Suppressor macrophage treated with lipopolysaccharide for 1 hour (primary cell): ENCODE measurements at regions not wholly inside any gene's neighbourhood (a gene's known extent, or its start where the extent isn't known, plus 50 kb on each side); places are given as distances from the start of the nearest gene placed in this dataset.

Experiments
- DNase-seq, 3 donors: peaks; one replicate each; pipeline ENCODE4 v3.0.0-alpha.2; 2020 to 2022

- DNase-seq: no peak
Observed at GRCh38 chr11:116553482-116553881, 219.3 kb downstream of the BUD13 start.

GRCh38 chr11:116551576-116551975 is 221.2 kb downstream of the BUD13 start:
- DNase-seq: no peak

GRCh38 chr11:116548256-116548655 is 224.5 kb downstream of the BUD13 start:
- no peak for DNase-seq

- DNase-seq: no peak
Observed at GRCh38 chr11:116547571-116547970, 225.2 kb downstream of the BUD13 start.

GRCh38 chr11:116545912-116546311 is 226.9 kb downstream of the BUD13 start:
- no peak for DNase-seq

- no peak for DNase-seq
Observed at GRCh38 chr11:116544721-116545120, 228.1 kb downstream of the BUD13 start.

- no peak for DNase-seq
Observed at GRCh38 chr11:116543911-116544475, 228.8 kb downstream of the BUD13 start.

GRCh38 chr11:116543099-116543498 is 229.7 kb downstream of the BUD13 start:
- DNase-seq: no peak

- no peak for DNase-seq
Observed at GRCh38 chr11:116542406-116542805, 230.4 kb downstream of the BUD13 start.

GRCh38 chr11:116541460-116541859 is 231.3 kb downstream of the BUD13 start:
- DNase-seq: no peak

GRCh38 chr11:116540645-116541304 is 232.0 kb downstream of the BUD13 start:
- no peak for DNase-seq

- no peak for DNase-seq
Observed at GRCh38 chr11:116539836-116540418, 232.9 kb downstream of the BUD13 start.

- no peak for DNase-seq
Observed at GRCh38 chr11:116539211-116539610, 233.6 kb downstream of the BUD13 start.

GRCh38 chr11:116538677-116539076 is 234.1 kb downstream of the BUD13 start:
- DNase-seq: no peak

GRCh38 chr11:116537709-116538108 is 235.1 kb downstream of the BUD13 start:
- no peak for DNase-seq

GRCh38 chr11:116537121-116537520 is 235.7 kb downstream of the BUD13 start:
- no peak for DNase-seq

GRCh38 chr11:116536416-116536815 is 236.4 kb downstream of the BUD13 start:
- no peak for DNase-seq

- DNase-seq: no peak
Observed at GRCh38 chr11:116535994-116536393, 236.8 kb downstream of the BUD13 start.

- DNase-seq: no peak
Observed at GRCh38 chr11:116535120-116535519, 237.7 kb downstream of the BUD13 start.

- DNase-seq: no peak
Observed at GRCh38 chr11:116534270-116534975, 238.4 kb downstream of the BUD13 start.

- no peak for DNase-seq
Observed at GRCh38 chr11:116533186-116533825, 239.5 kb downstream of the BUD13 start.

GRCh38 chr11:116532066-116532465 is 240.7 kb downstream of the BUD13 start:
- DNase-seq: no peak

GRCh38 chr11:116530705-116531104 is 242.1 kb downstream of the BUD13 start:
- DNase-seq: no peak
